K562 (cell line): ENCODE measurements at regions not wholly inside any gene's neighbourhood (a gene's known extent, or its start where the extent isn't known, plus 50 kb on each side); places are given as distances from the start of the nearest gene placed in this dataset.

ENCODE experiments used
- ATAC-seq: fragments of 200-7000 bp; cut with Tn5 transposase; 3 replicates; pipeline ENCODE4 v1.9.1; 2020; ENCODE audit warnings: moderate library complexity
- BruUV-seq: library from RNA; stranded (reverse); fragments of 400-500 nt; replicated peaks from 2 replicates; lab custom pipeline; 2021; lab: Mats Ljungman, UMichigan
- CTCF ChIA-PET: fragments of 300-600 bp; formaldehyde crosslinking; extraction: SDS; loops from one replicate; lab custom pipeline; 2021; ENCODE audit warnings: low intra/inter-chr PET ratio; lab: Yijun Ruan, JAX
- POLR2A ChIA-PET: fragments of 300-600, 350-650 bp; sonication (Branson Sonifier 250); formaldehyde crosslinking; extraction: SDS; loops from one replicate; lab custom pipeline; 2021; ENCODE audit warnings: antibody characterized with exemption, inconsistent platforms; lab: Yijun Ruan, JAX
- DNase-seq, 4 experiments: peaks; one replicate each; pipeline versions ENCODE4 v3.0.0 to v3.0.0-alpha.2; 2011 to 2018; ENCODE audit warnings: low spot score in 3 of 4, mixed read lengths in 3 of 4; ENCODE audit errors: extremely low read depth in 1 of 4
- FAIRE-seq: peaks from 2 replicates; lab custom pipeline; 2011; peaks lifted over from hg19 to GRCh38; lab: Jason Lieb, UNC
- H2AFZ ChIP-seq: 2 replicates; pipeline ENCODE4 v1.6.0; 2011; ENCODE audit warnings: low read depth, low read length, control low read depth, inconsistent platforms
- H3K27ac ChIP-seq: fragments of 200-600 bp; 3 replicates; pipeline ENCODE4 v1.8.0; 2011; ENCODE audit warnings: low read depth, mild to moderate bottlenecking, control low read depth, inconsistent platforms, low read length, moderate library complexity, mixed read lengths; ENCODE audit errors: extremely low read depth
- H3K27me3 ChIP-seq, 2 experiments: fragments of 300-600 bp in 1 of 2; 2 replicates in 1 of 2; 3 replicates in 1 of 2; pipeline versions ENCODE4 v1.6.0 to v1.8.0; 2011; ENCODE audit warnings: inconsistent platforms in 2 of 2, low read length in 2 of 2, mild to moderate bottlenecking in 1 of 2, mixed read lengths in 1 of 2, moderate library complexity in 1 of 2; ENCODE audit not compliant: control insufficient read depth in 2 of 2, insufficient read depth in 2 of 2
- H3K36me3 ChIP-seq: fragments of 300-600 bp; 3 replicates; pipeline ENCODE4 v1.8.0; 2011; ENCODE audit warnings: mild to moderate bottlenecking, low read length, inconsistent platforms; ENCODE audit not compliant: control insufficient read depth, insufficient read depth
- H3K4me1 ChIP-seq, 2 experiments: fragments of 200-600 bp in 1 of 2; replicated peaks in 1 of 2; 2 replicates in 1 of 2; 3 replicates in 1 of 2; pipeline versions ENCODE4 v1.5.1 to v1.8.0; 2011; ENCODE audit warnings: inconsistent platforms in 2 of 2, low read length in 2 of 2, mild to moderate bottlenecking in 1 of 2, mixed read lengths in 1 of 2, moderate library complexity in 1 of 2; ENCODE audit not compliant: control insufficient read depth in 2 of 2, insufficient read depth in 2 of 2
- H3K4me2 ChIP-seq: 2 replicates; pipeline ENCODE4 v1.6.1; 2011; ENCODE audit warnings: low read length, control low read depth, inconsistent platforms, mixed read lengths; ENCODE audit not compliant: insufficient read depth
- H3K4me3 ChIP-seq: fragments of 200-600 bp; sonication (generic), shearing (Covaris generic); 2 replicates; pipeline ENCODE4 v1.5.1; 2016; ENCODE audit warnings: control low read depth, inconsistent platforms
- H3K79me2 ChIP-seq: fragments of 200-600 bp; 3 replicates; pipeline ENCODE4 v1.8.0; 2011; ENCODE audit warnings: low read length, inconsistent platforms; ENCODE audit not compliant: control insufficient read depth, insufficient read depth
- H3K9ac ChIP-seq, 2 experiments: 2 replicates each; pipeline versions ENCODE4 v1.6.0 to v1.6.1; 2011; ENCODE audit warnings: low read depth in 2 of 2, low read length in 2 of 2, control low read depth in 1 of 2, inconsistent platforms in 1 of 2, mild to moderate bottlenecking in 1 of 2, mixed read lengths in 1 of 2; ENCODE audit not compliant: insufficient read depth in 1 of 2
- H3K9me1 ChIP-seq: one replicate; pipeline ENCODE4 v1.6.0; 2011; ENCODE audit warnings: inconsistent platforms, mild to moderate bottlenecking, low read length, moderate library complexity; ENCODE audit not compliant: control insufficient read depth, insufficient read depth
- H3K9me3 ChIP-seq: replicated peaks from 2 replicates; pipeline ENCODE4 v1.5.1; 2011; ENCODE audit warnings: low read depth, low read length, inconsistent platforms; ENCODE audit not compliant: control insufficient read depth, insufficient read depth
- H4K20me1 ChIP-seq: replicated peaks from 2 replicates; pipeline ENCODE4 v1.6.1; 2011; ENCODE audit warnings: low read length, inconsistent platforms, mixed read lengths; ENCODE audit not compliant: control insufficient read depth, insufficient read depth
- CEBPB ChIP-seq: fragments of 450-650 bp; IDR thresholded peaks from 2 replicates; pipeline ENCODE4 v1.6.1; 2016; ENCODE audit warnings: missing genetic modification characterization, missing compliant biosample characterization
- DLX4 ChIP-seq: fragments of 250-450 bp; sonication (Bioruptor Pico); IDR thresholded peaks from 2 replicates; pipeline ENCODE4 v1.6.1; 2021; ENCODE audit warnings: mild to moderate bottlenecking
- EP300 ChIP-seq: IDR thresholded peaks from 2 replicates; pipeline ENCODE4 v1.6.1; 2012; ENCODE audit warnings: low read length, improper control_type of control experiment
- KDM5B ChIP-seq: fragments of 200-600 bp; sonication (generic); IDR thresholded peaks from 2 replicates; pipeline ENCODE4 v1.6.1; 2012; ENCODE audit warnings: low read depth, mild to moderate bottlenecking, moderate library complexity, low read length, control low read depth, inconsistent platforms; ENCODE audit not compliant: insufficient replicate concordance
- NR0B1 ChIP-seq: fragments of 450-650 bp; IDR thresholded peaks from one replicate; pipeline ENCODE4 v1.6.1; 2018; ENCODE audit warnings: mild to moderate bottlenecking, moderate library complexity; ENCODE audit not compliant: partially characterized antibody
- RFX5 ChIP-seq: IDR thresholded peaks from 2 replicates; pipeline ENCODE4 v1.6.1; 2011; ENCODE audit warnings: low read depth, mild to moderate bottlenecking, improper control_type of control experiment, low read length
- SRF ChIP-seq, 2 experiments: fragments of 250-450, 450-650 bp in 1 of 2; sonication (Bioruptor Pico) in 1 of 2; sonication (generic) in 1 of 2; formaldehyde crosslinking; IDR thresholded peaks; 2 replicates each; pipeline versions ENCODE4 v1.5.0 to v1.5.1; 2020 to 2022; ENCODE audit warnings: mild to moderate bottlenecking in 1 of 2, missing genetic modification reagents in 1 of 2
- TCF7L2 ChIP-seq: fragments of 150-350 bp; IDR thresholded peaks from 2 replicates; pipeline ENCODE4 v1.6.1; 2016; ENCODE audit warnings: low read depth, mild to moderate bottlenecking, low read length, moderate library complexity
- ZC3H8 ChIP-seq: fragments of 450-650 bp; IDR thresholded peaks from 2 replicates; pipeline ENCODE4 v1.6.1; 2017
- WGBS: fragments of 100-300 bp; shearing (Covaris generic); methylation state at CpG from one replicate; pipeline ENCODE4 v1.1.6; 2016; ENCODE audit warnings: low coverage, mixed read lengths; ENCODE audit not compliant: insufficient coverage; ENCODE audit errors: missing lambda C conversion rate; 5-methylcytosine and 5-hydroxymethylcytosine counted together
- in situ Hi-C: fragments of 300-500 bp; cut with MboI; formaldehyde crosslinking; loops from 4 replicates; pipeline ENCODE4 v1.15.0; 2018; ENCODE audit warnings: inconsistent platforms, mixed read lengths
- intact Hi-C: fragments of 100-400 bp; cut with micrococcal nuclease; formaldehyde crosslinking; loops from 2 replicates; pipeline ENCODE4 v1.14.2; 2022

- ATAC-seq (no peak), DNase-seq (no peak), FAIRE-seq (no peak)
- H3K9me1 ChIP-seq: no peaks in the 10 kb centered on the region
- no TSS peak for BruUV-seq
- H3K79me2 ChIP-seq: no peaks in the 10 kb centered on the region
- H2AFZ ChIP-seq: no peak overlapping the region
- no peak for TF ChIP-seq CEBPB (tag)
- TF ChIP-seq RFX5: no peak
- no peak for TF ChIP-seq ZC3H8
- in situ Hi-C loops (no loop called here), intact Hi-C loops (no loop called here)
- CTCF ChIA-PET: no interaction called here
- POLR2A ChIA-PET: no interaction called here
- no peak overlapping the region for H3K4me3 ChIP-seq
- no peaks in the 10 kb centered on the region for H3K27me3 ChIP-seq
- 13% methylated on average over 3 of the region's 3 CpGs for WGBS
- no peak overlapping the region for H3K9ac ChIP-seq
- no peaks in the 10 kb centered on the region for H3K4me1 ChIP-seq
- H3K4me2 ChIP-seq: no peak overlapping the region
- no peaks in the 10 kb centered on the region for H3K9me3 ChIP-seq
- no peaks in the 10 kb centered on the region for H3K36me3 ChIP-seq
- no peaks in the 10 kb centered on the region for H4K20me1 ChIP-seq
- H3K27ac ChIP-seq: no peak overlapping the region
These were observed 110.5 kb upstream of the CARMIL1 start for GRCh38 chr6:25168637-25169036.

- Histone ChIP-seq H3K9me1 (no peaks in the 10 kb centered on the region), H3K4me2 (no peak overlapping the region), H3K79me2 (no peaks in the 10 kb centered on the region), H3K36me3 (no peaks in the 10 kb centered on the region), H3K9me3 (no peaks in the 10 kb centered on the region), H3K4me3 (no peak overlapping the region), H4K20me1 (no peaks in the 10 kb centered on the region), H3K9ac (no peak overlapping the region), H2AFZ (no peak overlapping the region), H3K4me1 (no peaks in the 10 kb centered on the region), H3K27me3 (no peaks in the 10 kb centered on the region), H3K27ac (no peak overlapping the region)
- DNase-seq (no peak), FAIRE-seq (no peak), ATAC-seq (no peak)
- TF ChIP-seq NR0B1: no peak
- no peak for TF ChIP-seq SRF (CRISPR knock-in tag; IDR thresholded peaks at IDR 0.05)
- TF ChIP-seq TCF7L2: no peak
- TF ChIP-seq EP300: no peak
- no peak for TF ChIP-seq KDM5B
- no peak for TF ChIP-seq DLX4 (CRISPR knock-in tag)
- ChIA-PET POLR2A (interaction anchor here (0.7 to 1.0 kb wide), 2 partner anchors 11 to 62 kb away, joined by 3 read pairs; no protein-coding TSS in a partner anchor), CTCF (no interaction called here)
- intact Hi-C loops (no loop called here), in situ Hi-C loops (no loop called here)
- no TSS peak for BruUV-seq
These were observed 109.6 kb upstream of the CARMIL1 start for GRCh38 chr6:25169553-25169952.
